Keratinocyte (primary cell): ENCODE measurements at regions not wholly inside any gene's neighbourhood (a gene's known extent, or its start where the extent isn't known, plus 50 kb on each side); places are given as distances from the start of the nearest gene placed in this dataset.

ENCODE experiments used
- DNase-seq: peaks from one replicate; pipeline ENCODE4 v3.0.0-alpha.2; 2011; ENCODE audit warnings: low read depth, missing footprints, low spot score
- FAIRE-seq: peaks from 2 replicates; lab custom pipeline; 2011; peaks lifted over from hg19 to GRCh38; lab: Jason Lieb, UNC
- H2AFZ ChIP-seq: 2 replicates; pipeline ENCODE4 v1.6.0; 2012; ENCODE audit warnings: low read length, control low read depth, inconsistent platforms; ENCODE audit not compliant: control insufficient read depth
- H3K27ac ChIP-seq: 2 replicates; pipeline ENCODE4 v1.5.1; 2011; ENCODE audit warnings: low read length; ENCODE audit not compliant: control insufficient read depth, insufficient read depth
- H3K27me3 ChIP-seq: 3 replicates; pipeline ENCODE4 v1.6.0; 2011; ENCODE audit warnings: low read length; ENCODE audit not compliant: control insufficient read depth, insufficient read depth; ENCODE audit errors: extremely low read depth
- H3K36me3 ChIP-seq, 2 experiments: 2 replicates in 1 of 2; 3 replicates in 1 of 2; pipeline ENCODE4 v1.5.1; 2011; ENCODE audit warnings: low read length in 2 of 2, mild to moderate bottlenecking in 1 of 2; ENCODE audit not compliant: control insufficient read depth in 2 of 2, insufficient read depth in 2 of 2; ENCODE audit errors: extremely low read depth in 1 of 2
- H3K4me1 ChIP-seq: 3 replicates; pipeline ENCODE4 v1.5.1; 2011; ENCODE audit warnings: low read length; ENCODE audit not compliant: control insufficient read depth, insufficient read depth; ENCODE audit errors: extremely low read depth
- H3K4me2 ChIP-seq: 3 replicates; pipeline ENCODE4 v1.6.0; 2011; ENCODE audit warnings: low read depth, low read length; ENCODE audit not compliant: control insufficient read depth, insufficient read depth; ENCODE audit errors: extremely low read depth
- H3K4me3 ChIP-seq, 3 experiments: fragments of 200-600 bp in 1 of 3; sonication (generic) in 1 of 3; 2 replicates in 2 of 3; 3 replicates in 1 of 3; pipeline ENCODE4 v1.5.1; 2011 to 2016; ENCODE audit warnings: low read length in 3 of 3, mild to moderate bottlenecking in 3 of 3, control low read depth in 2 of 3, inconsistent platforms in 1 of 3, low read depth in 1 of 3, mixed read lengths in 1 of 3, mixed run types in 1 of 3, moderate library complexity in 1 of 3; ENCODE audit not compliant: control insufficient read depth in 2 of 3, insufficient read depth in 2 of 3; ENCODE audit errors: extremely low read depth in 1 of 3
- H3K79me2 ChIP-seq: 2 replicates; pipeline ENCODE4 v1.6.0; 2012; ENCODE audit warnings: low read length; ENCODE audit not compliant: control insufficient read depth, insufficient read depth
- H3K9ac ChIP-seq: 3 replicates; pipeline ENCODE4 v1.6.0; 2011; ENCODE audit warnings: low read length; ENCODE audit not compliant: control insufficient read depth, insufficient read depth; ENCODE audit errors: extremely low read depth
- H3K9me1 ChIP-seq: 3 replicates; pipeline ENCODE4 v1.6.0; 2011; ENCODE audit warnings: low read length; ENCODE audit not compliant: control insufficient read depth, insufficient read depth; ENCODE audit errors: extremely low read depth
- H3K9me3 ChIP-seq: 2 replicates; pipeline ENCODE4 v1.5.1; 2012; ENCODE audit warnings: low read depth, low read length; ENCODE audit not compliant: control insufficient read depth
- H4K20me1 ChIP-seq: 3 replicates; pipeline ENCODE4 v1.6.0; 2011; ENCODE audit warnings: low read length; ENCODE audit not compliant: control insufficient read depth, insufficient read depth; ENCODE audit errors: extremely low read depth
- CTCF ChIP-seq, 3 experiments: IDR thresholded peaks in 1 of 3; conservative IDR thresholded peaks in 1 of 3; optimal IDR thresholded peaks in 1 of 3; 2 replicates in 2 of 3; 3 replicates in 1 of 3; pipeline versions ENCODE3 to v1.5.1; 2011; ENCODE audit warnings: low read length in 3 of 3, mild to moderate bottlenecking in 3 of 3, moderate library complexity in 2 of 3, control low read depth in 1 of 3, inconsistent platforms in 1 of 3; ENCODE audit not compliant: insufficient read depth in 2 of 3; ENCODE audit errors: extremely low read depth in 1 of 3
- EZH2 ChIP-seq: IDR thresholded peaks from one replicate; pipeline ENCODE4 v1.6.1; 2012; ENCODE audit warnings: inconsistent platforms, mild to moderate bottlenecking, low read length, moderate library complexity
- dilution Hi-C: fragments of 300-500 bp; cut with MboI; formaldehyde crosslinking; loops from one replicate; pipeline ENCODE4 v1.7.0; 2020; ENCODE audit warnings: low sequenced_read_pairs; ENCODE audit not compliant: extremely low pct_ligation_motif_present

DNA sequence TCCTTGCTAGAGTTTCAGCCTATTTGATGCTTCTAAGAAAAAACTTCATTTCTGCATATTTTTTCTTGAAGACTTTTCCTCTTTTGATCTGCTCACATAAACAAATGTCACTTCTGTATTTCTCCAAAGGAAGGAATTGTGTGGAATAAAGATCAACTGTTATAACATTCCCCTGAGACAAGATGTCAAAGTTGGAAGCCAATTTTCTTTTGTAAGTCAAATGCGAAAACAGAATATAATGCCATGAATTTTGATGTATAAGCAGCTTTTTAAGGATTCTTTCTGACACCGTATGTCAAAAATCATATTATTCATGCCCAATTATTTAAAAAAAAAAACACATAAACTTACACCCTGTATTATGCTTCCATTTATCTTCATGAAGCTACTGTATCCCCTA is 70.3 kb upstream of the NHSL1 start:
- H3K9ac ChIP-seq: no peak overlapping the region
- no peak overlapping the region for H3K27ac ChIP-seq
- no peaks in the 10 kb centered on the region for H3K27me3 ChIP-seq
- FAIRE-seq: no peak
- dilution Hi-C loops: no loop called here
- peaks cover 17% of the 10 kb centered on the region for H3K4me1 ChIP-seq
- H2AFZ ChIP-seq: no peak overlapping the region
- H4K20me1 ChIP-seq: peaks cover 13% of the 10 kb centered on the region
- H3K4me3 ChIP-seq: no peak overlapping the region
- H3K36me3 ChIP-seq: peaks cover 0 to 5% of the 10 kb centered on the region in 2 experiments
- no peak for DNase-seq
- H3K9me3 ChIP-seq: no peaks in the 10 kb centered on the region
- TF ChIP-seq CTCF (optimal IDR thresholded peaks at IDR 0.05 in 1 of 3, IDR thresholded peaks at IDR 0.05 in 1 of 3, conservative IDR thresholded peaks at IDR 0.05 in 1 of 3; ENCODE audit: extremely low read depth in 1 of 3, insufficient read depth in 2 of 3, low read length in 3 of 3) (no peak), EZH2 (no peak)
- H3K79me2 ChIP-seq: peaks cover 48% of the 10 kb centered on the region
- peaks cover 4% of the 10 kb centered on the region for H3K9me1 ChIP-seq
- H3K4me2 ChIP-seq: no peak overlapping the region

DNA sequence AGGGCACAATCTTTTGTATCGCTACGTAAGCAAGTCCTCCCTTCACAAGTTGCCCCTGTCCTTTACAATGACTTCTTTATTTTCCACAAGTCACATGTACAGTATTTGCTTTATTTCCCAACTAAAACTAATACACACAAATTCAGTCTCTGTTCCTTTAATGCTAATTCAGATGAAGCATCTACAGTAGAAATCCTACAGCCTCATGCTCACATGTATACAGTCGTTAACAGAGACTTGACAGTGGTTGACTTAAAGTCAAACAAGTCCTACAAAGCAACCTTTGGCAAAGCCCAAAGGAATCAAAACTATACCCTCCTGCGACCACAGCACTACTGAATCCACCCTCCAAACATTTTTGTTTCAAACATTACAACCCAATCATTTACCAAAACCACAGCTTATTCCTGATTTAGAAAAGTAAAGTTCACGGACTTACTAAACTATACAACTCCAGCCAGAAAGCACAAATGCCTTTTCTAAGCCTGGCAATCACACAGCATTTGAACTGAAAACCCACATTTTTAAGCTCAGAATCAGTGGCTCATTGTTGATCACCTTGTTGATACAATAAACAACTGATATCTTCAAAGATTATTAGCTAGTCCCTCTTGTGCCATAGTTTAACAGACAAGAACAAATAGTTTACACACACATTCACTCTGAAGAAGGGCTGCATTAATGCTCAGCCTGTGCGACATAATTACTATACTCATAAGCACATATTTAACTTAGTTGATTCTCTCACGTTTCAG is 70.9 kb upstream of the NHSL1 start:
- H3K4me1 ChIP-seq: peaks cover 17% of the 10 kb centered on the region
- no peak overlapping the region for H3K4me2 ChIP-seq
- no peak for DNase-seq
- H3K27ac ChIP-seq: no peak overlapping the region
- dilution Hi-C loops: no loop called here
- no peaks in the 10 kb centered on the region for H3K27me3 ChIP-seq
- peaks cover 46% of the 10 kb centered on the region for H3K79me2 ChIP-seq
- H4K20me1 ChIP-seq: peaks cover 13% of the 10 kb centered on the region
- no peaks in the 10 kb centered on the region for H3K9me3 ChIP-seq
- H3K36me3 ChIP-seq: peaks cover 0 to 5% of the 10 kb centered on the region in 2 experiments
- no peak overlapping the region for H2AFZ ChIP-seq
- no peak for TF ChIP-seq EZH2
- no peak for TF ChIP-seq CTCF (optimal IDR thresholded peaks at IDR 0.05 in 1 of 3, IDR thresholded peaks at IDR 0.05 in 1 of 3, conservative IDR thresholded peaks at IDR 0.05 in 1 of 3; ENCODE audit: extremely low read depth in 1 of 3, insufficient read depth in 2 of 3, low read length in 3 of 3)
- FAIRE-seq: no peak
- no peak overlapping the region for H3K9ac ChIP-seq
- peaks cover 4% of the 10 kb centered on the region for H3K9me1 ChIP-seq
- no peak overlapping the region for H3K4me3 ChIP-seq
